ENCODE measurements at regions not wholly inside any gene's neighbourhood (a gene's known extent, or its start where the extent isn't known, plus 50 kb on each side); places are given as distances from the start of the nearest gene placed in this dataset.

GRCh38 chr20:48458601-48459385 lies 369.0 kb downstream of the PREX1 start:
- no peak overlapping the region for H3K4me3 ChIP-seq
- no peaks in the 10 kb centered on the region for H3K36me3 ChIP-seq (ENCODE audit: control insufficient read depth in 2 of 2, insufficient read depth in 2 of 2, low read length in 1 of 2)
- no peak for DNase-seq (ENCODE audit: low read depth, low spot score)
- no peak for TF ChIP-seq SPI1 (IDR thresholded peaks at IDR 0.05; ENCODE audit: borderline replicate concordance, insufficient read depth, low read depth, low read length)
- no peak for TF ChIP-seq RCOR1 (conservative IDR thresholded peaks at IDR 0.05; ENCODE audit: low read depth, low read length)
- TF ChIP-seq YY1 (IDR thresholded peaks at IDR 0.05; ENCODE audit: low read depth, low read length), result 0 out of 2 replicates have a peak, but pooled peaks have one; percentile 11
- TF ChIP-seq EED (IDR thresholded peaks at IDR 0.05; ENCODE audit: low read depth), result 0 out of 2 replicates have a peak, but pooled peaks have one; percentile 22
- no peak for TF ChIP-seq POLR2AphosphoS5 (IDR thresholded peaks at IDR 0.05; ENCODE audit: low read length)
- 0 out of 3 replicates have a peak, but pooled peaks of 1 of the 2 experiments have one; percentile 15 for TF ChIP-seq EGR1 (IDR thresholded peaks at IDR 0.05; ENCODE audit: borderline replicate concordance in 1 of 2, low read depth in 2 of 2, low read length in 2 of 2)
- ChIA-PET CTCF (no interaction called here), SMC1A (ENCODE audit: uncharacterized antibody, unreplicated experiment) (no interaction called here), RAD21 (ENCODE audit: unreplicated experiment) (interaction anchor here (1.5 kb wide), 1 partner anchor 14 kb away, joined by 3 read pairs; no protein-coding TSS in a partner anchor), POLR2A (no interaction called here)
- no peak overlapping the region for H2AFZ ChIP-seq (ENCODE audit: control insufficient read depth, low read depth, low read length)
- H3K4me2 ChIP-seq (ENCODE audit: control insufficient read depth, insufficient read depth), result no peak overlapping the region
- H4K20me1 ChIP-seq (ENCODE audit: control insufficient read depth, insufficient read depth), result no peaks in the 10 kb centered on the region
- no peak for ATAC-seq
- no peaks in the 10 kb centered on the region for H3K9me3 ChIP-seq (replicated peaks; ENCODE audit: control insufficient read depth, insufficient read depth, low read length)
- no peaks in the 10 kb centered on the region for H3K79me2 ChIP-seq (ENCODE audit: control insufficient read depth, insufficient read depth, low read length)
- 52% methylated on average over 12 of the region's 12 CpGs for WGBS (ENCODE audit: insufficient coverage, insufficient replicate concordance, low lambda C conversion rate, missing lambda C conversion rate)
- no peak for FAIRE-seq
- H3K27me3 ChIP-seq (replicated peaks in 1 of 2; ENCODE audit: control insufficient read depth in 2 of 2, insufficient read depth in 2 of 2, low read length in 1 of 2), result peaks cover 0 to 7% of the 10 kb centered on the region in 2 experiments; a peak in 1 of 4 replicates
- in situ Hi-C loops (cut with MboI), result no loop called here
- H3K27ac ChIP-seq (ENCODE audit: control insufficient read depth, insufficient read depth), result no peak overlapping the region
- peaks cover 31% of the 10 kb centered on the region for H3K4me1 ChIP-seq (ENCODE audit: control insufficient read depth, insufficient read depth, low read length)
- BruUV-seq (replicated peaks), result no TSS peak
- no peak overlapping the region for H3K9ac ChIP-seq (ENCODE audit: control insufficient read depth, insufficient read depth, low read length)
- intact Hi-C loops (cut with micrococcal nuclease; ENCODE audit: unreplicated experiment), result no loop called here

GRCh38 chr20:48458003-48458377 lies 369.8 kb downstream of the PREX1 start:
- H3K79me2 ChIP-seq (ENCODE audit: control insufficient read depth, insufficient read depth, low read length), result no peaks in the 10 kb centered on the region
- no peak overlapping the region for H3K4me2 ChIP-seq (ENCODE audit: control insufficient read depth, insufficient read depth)
- ChIA-PET SMC1A (ENCODE audit: uncharacterized antibody, unreplicated experiment) (no interaction called here), RAD21 (ENCODE audit: unreplicated experiment) (interaction anchor here (1.5 kb wide), 1 partner anchor 15 kb away, joined by 3 read pairs; no protein-coding TSS in a partner anchor), CTCF (no interaction called here), POLR2A (no interaction called here)
- in situ Hi-C loops (cut with MboI), result no loop called here
- no TSS peak for BruUV-seq (replicated peaks)
- FAIRE-seq, result no peak
- ATAC-seq, result no peak
- no peak overlapping the region for H3K4me3 ChIP-seq
- WGBS (ENCODE audit: insufficient coverage, insufficient replicate concordance, low lambda C conversion rate, missing lambda C conversion rate), result 83% methylated on average over 6 of the region's 8 CpGs
- peaks cover 0 to 7% of the 10 kb centered on the region in 2 experiments; a peak in 1 of 4 replicates for H3K27me3 ChIP-seq (replicated peaks in 1 of 2; ENCODE audit: control insufficient read depth in 2 of 2, insufficient read depth in 2 of 2, low read length in 1 of 2)
- H4K20me1 ChIP-seq (ENCODE audit: control insufficient read depth, insufficient read depth), result no peaks in the 10 kb centered on the region
- DNase-seq (ENCODE audit: low read depth, low spot score), result no peak
- H3K9ac ChIP-seq (ENCODE audit: control insufficient read depth, insufficient read depth, low read length), result no peak overlapping the region
- no peaks in the 10 kb centered on the region for H3K36me3 ChIP-seq (ENCODE audit: control insufficient read depth in 2 of 2, insufficient read depth in 2 of 2, low read length in 1 of 2)
- no peak overlapping the region for H3K27ac ChIP-seq (ENCODE audit: control insufficient read depth, insufficient read depth)
- H2AFZ ChIP-seq (ENCODE audit: control insufficient read depth, low read depth, low read length), result no peak overlapping the region
- no peaks in the 10 kb centered on the region for H3K9me3 ChIP-seq (replicated peaks; ENCODE audit: control insufficient read depth, insufficient read depth, low read length)
- intact Hi-C loops (cut with micrococcal nuclease; ENCODE audit: unreplicated experiment), result no loop called here
- TF ChIP-seq NR2C1 (IDR thresholded peaks at IDR 0.05), result no peak
- TF ChIP-seq WRNIP1 (IDR thresholded peaks at IDR 0.05; ENCODE audit: borderline replicate concordance, low read depth, low read length), result no peak
- no peak for TF ChIP-seq ESRRA (IDR thresholded peaks at IDR 0.05; ENCODE audit: low read length)
- no peak for TF ChIP-seq MYC (IDR thresholded peaks at IDR 0.05; ENCODE audit: insufficient read depth, insufficient read length, insufficient replicate concordance, low read length, severe bottlenecking)
- peaks cover 31% of the 10 kb centered on the region for H3K4me1 ChIP-seq (ENCODE audit: control insufficient read depth, insufficient read depth, low read length)
